Nephron progenitor cell (in vitro differentiated cells): ENCODE measurements at regions not wholly inside any gene's neighbourhood (a gene's known extent, or its start where the extent isn't known, plus 50 kb on each side); places are given as distances from the start of the nearest gene placed in this dataset.

ENCODE experiments used
- DNase-seq: peaks from one replicate; pipeline ENCODE4 v3.0.0; 2021
- H3K27ac Mint-ChIP-seq: 2 replicates; pipeline ENCODE4 v1.8.0; 2021; ENCODE audit warnings: mild to moderate bottlenecking, moderate library complexity, mixed read lengths
- H3K27me3 Mint-ChIP-seq: 2 replicates; pipeline ENCODE4 v1.8.0; 2021; ENCODE audit warnings: mild to moderate bottlenecking, low read depth, mixed read lengths; ENCODE audit not compliant: poor library complexity
- H3K36me3 Mint-ChIP-seq: 2 replicates; pipeline ENCODE4 v1.8.0; 2021; ENCODE audit warnings: low read depth, mixed read lengths
- H3K4me1 Mint-ChIP-seq: 2 replicates; pipeline ENCODE4 v1.8.0; 2021; ENCODE audit warnings: mixed read lengths
- H3K4me3 Mint-ChIP-seq: 2 replicates; pipeline ENCODE4 v1.8.0; 2021; ENCODE audit warnings: mild to moderate bottlenecking, moderate library complexity, mixed read lengths
- H3K9me3 Mint-ChIP-seq: 2 replicates; pipeline ENCODE4 v1.8.0; 2021; ENCODE audit warnings: mild to moderate bottlenecking, moderate library complexity, mixed read lengths
- CTCF ChIP-seq: fragments of 200-600 bp; sonication (generic); IDR thresholded peaks from 2 replicates; pipeline ENCODE4 v1.5.0; 2021; ENCODE audit warnings: antibody characterized with exemption

DNA sequence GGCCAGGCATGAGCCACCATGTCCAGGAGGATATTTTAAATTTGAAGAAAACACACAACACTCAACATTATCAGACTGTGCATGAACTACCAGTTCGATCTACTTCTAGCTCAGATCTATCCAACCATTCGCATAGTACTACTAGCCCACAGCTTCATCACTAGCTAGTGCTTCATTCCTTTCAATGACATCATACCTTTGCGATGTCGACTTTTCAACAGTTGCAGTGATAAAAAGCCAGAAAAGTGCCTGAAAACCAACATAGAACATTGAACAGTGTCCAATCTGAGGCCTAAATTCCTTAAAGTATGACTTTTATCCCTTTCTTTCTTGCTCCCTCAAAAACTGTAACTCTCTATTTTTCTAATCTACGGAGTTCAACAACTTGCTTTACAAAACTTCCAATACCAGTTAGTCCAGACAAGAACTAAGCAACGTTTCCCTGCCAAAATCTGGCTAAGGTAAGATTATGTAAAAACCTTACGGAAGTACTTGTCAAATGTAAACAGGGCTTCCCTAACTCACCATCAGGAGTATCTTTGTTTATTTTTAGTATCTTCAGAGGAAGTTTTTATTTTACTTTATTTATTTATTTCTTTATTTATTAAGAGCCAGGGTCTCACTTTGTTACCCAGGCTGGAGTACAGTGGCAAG, 434.0 kb upstream of the JARID2 start:
- peaks cover 25% of the 10 kb centered on the region for H3K9me3 Mint-ChIP-seq
- H3K27ac Mint-ChIP-seq, result no peak overlapping the region
- peaks cover 8% of the 10 kb centered on the region for H3K36me3 Mint-ChIP-seq
- no peak for TF ChIP-seq CTCF
- H3K4me1 Mint-ChIP-seq, result peaks cover 37% of the 10 kb centered on the region
- no peak for DNase-seq
- peaks cover 15% of the 10 kb centered on the region for H3K27me3 Mint-ChIP-seq
- no peak overlapping the region for H3K4me3 Mint-ChIP-seq

DNA sequence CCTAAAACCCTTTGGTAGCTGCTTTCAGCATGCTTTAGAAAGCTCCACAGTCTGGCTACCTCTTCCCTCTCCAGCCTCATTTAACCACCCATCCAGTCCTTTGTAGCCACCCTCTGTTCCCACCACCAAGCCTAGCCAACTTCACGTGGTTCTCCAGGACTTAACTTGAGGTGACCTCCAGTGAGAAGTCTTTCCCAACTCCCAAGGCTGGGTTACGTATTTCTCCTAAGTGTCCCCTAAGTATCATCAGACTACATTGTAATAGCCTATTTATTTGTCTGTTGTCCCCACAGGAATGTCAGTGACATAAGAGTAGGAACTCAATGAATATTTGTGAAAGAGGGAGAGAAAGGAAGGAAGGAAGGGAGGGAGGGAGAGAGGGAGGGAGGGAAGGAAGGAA, 431.9 kb upstream of the JARID2 start:
- Mint-ChIP-seq H3K27ac (no peak overlapping the region), H3K9me3 (peaks cover 5% of the 10 kb centered on the region), H3K36me3 (no peaks in the 10 kb centered on the region), H3K4me1 (peaks cover 51% of the 10 kb centered on the region), H3K4me3 (no peak overlapping the region), H3K27me3 (peaks cover 15% of the 10 kb centered on the region)
- DNase-seq, result no peak
- no peak for TF ChIP-seq CTCF

- no peaks in the 10 kb centered on the region for H3K36me3 Mint-ChIP-seq
- H3K9me3 Mint-ChIP-seq, result no peaks in the 10 kb centered on the region
- TF ChIP-seq CTCF, result no peak
- no peak for DNase-seq
- no peak overlapping the region for H3K27ac Mint-ChIP-seq
- H3K27me3 Mint-ChIP-seq, result peaks cover 16% of the 10 kb centered on the region
- no peak overlapping the region for H3K4me3 Mint-ChIP-seq
- H3K4me1 Mint-ChIP-seq, result peaks cover 54% of the 10 kb centered on the region
Measured at GRCh38 chr6:14816116-14816859, 429.6 kb upstream of the JARID2 start.

DNA sequence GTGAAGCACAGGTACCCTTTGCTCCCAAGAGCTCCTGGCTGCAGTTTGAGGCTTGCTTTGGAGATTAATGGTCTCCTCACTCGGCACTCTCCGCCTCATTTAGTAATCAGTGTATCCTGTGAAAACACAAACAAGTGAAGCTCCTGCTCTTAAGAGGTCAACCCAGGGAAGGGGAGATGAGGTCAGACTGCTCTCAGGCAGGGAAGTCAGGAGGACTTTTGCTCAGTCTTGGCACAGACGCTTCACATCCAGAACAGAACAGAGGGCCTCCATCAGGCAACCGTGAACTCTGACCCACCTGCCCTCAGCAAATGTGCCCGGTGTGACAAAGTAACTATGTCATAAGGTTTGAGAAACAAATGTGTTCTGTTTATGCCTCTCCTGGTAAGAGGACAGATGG, 428.8 kb upstream of the JARID2 start:
- H3K9me3 Mint-ChIP-seq, result peaks cover 5% of the 10 kb centered on the region
- no peak for TF ChIP-seq CTCF
- H3K4me1 Mint-ChIP-seq, result peaks cover 58% of the 10 kb centered on the region
- peak overlapping the region; percentile 75 for H3K27ac Mint-ChIP-seq
- no peaks in the 10 kb centered on the region for H3K36me3 Mint-ChIP-seq
- peaks cover 16% of the 10 kb centered on the region for H3K27me3 Mint-ChIP-seq
- DNase-seq, result no peak
- H3K4me3 Mint-ChIP-seq, result peak overlapping the region; percentile 1

GRCh38 chr6:14818422-14818884, 427.4 kb upstream of the JARID2 start:
- Mint-ChIP-seq H3K4me1 (peaks cover 64% of the 10 kb centered on the region), H3K4me3 (no peak overlapping the region), H3K9me3 (peaks cover 6% of the 10 kb centered on the region), H3K27ac (no peak overlapping the region), H3K27me3 (peaks cover 11% of the 10 kb centered on the region), H3K36me3 (no peaks in the 10 kb centered on the region)
- TF ChIP-seq CTCF, result no peak
- DNase-seq, result no peak
